ENCODE measurements at regions not wholly inside any gene's neighbourhood (a gene's known extent, or its start where the extent isn't known, plus 50 kb on each side); places are given as distances from the start of the nearest gene placed in this dataset.

- TF ChIP-seq CTCF (conservative IDR thresholded peaks at IDR 0.05; ENCODE audit: low read length) (no peak), EZH2phosphoT487 (IDR thresholded peaks at IDR 0.05; ENCODE audit: borderline replicate concordance) (no peak)
Observed at GRCh38 chr6:23409531-23409930, 716.5 kb upstream of the NRSN1 start.

Data from Loucy (cell line).